GM18951 (cell line): ENCODE measurements at regions not wholly inside any gene's neighbourhood (a gene's known extent, or its start where the extent isn't known, plus 50 kb on each side); places are given as distances from the start of the nearest gene placed in this dataset.

Experiments used
- POLR2A ChIP-seq: IDR thresholded peaks from 4 replicates; pipeline ENCODE4 v1.6.1; 2011; ENCODE audit warnings: mild to moderate bottlenecking; ENCODE audit not compliant: insufficient read length, insufficient read depth; ENCODE audit errors: extremely low read depth
- in situ Hi-C: fragments of 300-500 bp; cut with MboI; formaldehyde crosslinking; loops from one replicate; pipeline ENCODE4 v1.12.0; 2022; ENCODE audit warnings: low sequenced_read_pairs, mixed read lengths, inconsistent platforms; ENCODE audit not compliant: unreplicated experiment

DNA sequence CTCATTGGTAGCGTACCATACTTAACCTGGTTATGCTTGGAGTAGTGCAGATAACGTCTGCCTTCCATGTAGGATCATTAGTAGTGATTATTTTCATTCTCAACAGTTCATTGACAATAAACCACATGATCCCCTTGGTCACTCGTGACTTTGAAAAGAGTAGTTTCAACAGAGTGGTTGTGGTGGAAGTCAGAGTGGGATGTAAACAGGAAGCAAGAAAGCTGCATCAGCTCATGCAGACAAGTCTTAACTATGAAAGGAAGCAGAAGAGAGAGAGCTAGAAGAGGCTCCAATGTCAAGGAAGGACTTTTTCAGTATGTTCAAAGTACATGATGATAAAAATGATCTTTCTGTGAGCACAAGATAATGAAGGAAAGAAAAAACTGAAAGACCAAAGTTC is 287.4 kb downstream of the MBD2 start:
- TF ChIP-seq POLR2A: no peak
- in situ Hi-C loops: no loop called here

DNA sequence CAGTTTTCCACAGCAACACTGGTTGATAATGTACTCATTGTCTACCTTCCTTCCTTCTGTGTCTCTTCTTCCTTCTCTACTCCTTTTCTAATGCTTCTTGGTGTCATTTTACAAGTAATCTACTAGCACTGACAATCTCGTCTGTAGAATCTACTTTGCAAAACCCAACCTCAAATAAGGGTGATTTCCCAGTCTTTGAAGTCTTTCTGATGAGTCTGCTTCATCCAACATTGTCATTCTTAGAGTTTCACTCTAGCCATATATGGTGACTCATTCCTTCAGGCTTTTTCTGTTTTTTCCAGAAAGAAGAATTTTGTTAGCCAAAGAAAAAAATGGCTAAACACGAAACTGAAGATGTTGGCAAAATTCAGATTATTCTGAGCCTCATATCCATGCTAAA is 288.7 kb downstream of the MBD2 start:
- in situ Hi-C loops: no loop called here

DNA sequence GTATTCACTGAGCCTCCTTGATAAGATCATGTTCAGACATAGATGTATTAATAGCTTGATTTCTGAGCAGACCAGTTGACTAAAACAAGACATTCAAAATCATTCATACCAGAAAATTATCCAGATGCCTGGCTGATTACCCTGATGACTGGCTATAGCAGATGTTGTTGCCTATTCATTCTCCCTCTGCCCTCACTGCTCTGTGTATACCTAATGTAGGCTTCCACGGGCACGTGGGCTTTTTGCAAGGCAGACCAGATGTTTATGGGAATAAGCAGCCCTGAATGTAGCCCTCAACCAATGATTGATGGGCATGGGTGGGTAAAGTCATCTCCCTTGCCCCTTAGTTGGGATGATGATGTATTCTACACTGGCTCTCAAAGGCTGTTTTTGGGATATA is 289.1 kb downstream of the MBD2 start:
- no peak for TF ChIP-seq POLR2A
- in situ Hi-C loops: no loop called here

More for the DNA sequence above, 288.7 kb downstream of the MBD2 start:
- TF ChIP-seq POLR2A: no peak

DNA sequence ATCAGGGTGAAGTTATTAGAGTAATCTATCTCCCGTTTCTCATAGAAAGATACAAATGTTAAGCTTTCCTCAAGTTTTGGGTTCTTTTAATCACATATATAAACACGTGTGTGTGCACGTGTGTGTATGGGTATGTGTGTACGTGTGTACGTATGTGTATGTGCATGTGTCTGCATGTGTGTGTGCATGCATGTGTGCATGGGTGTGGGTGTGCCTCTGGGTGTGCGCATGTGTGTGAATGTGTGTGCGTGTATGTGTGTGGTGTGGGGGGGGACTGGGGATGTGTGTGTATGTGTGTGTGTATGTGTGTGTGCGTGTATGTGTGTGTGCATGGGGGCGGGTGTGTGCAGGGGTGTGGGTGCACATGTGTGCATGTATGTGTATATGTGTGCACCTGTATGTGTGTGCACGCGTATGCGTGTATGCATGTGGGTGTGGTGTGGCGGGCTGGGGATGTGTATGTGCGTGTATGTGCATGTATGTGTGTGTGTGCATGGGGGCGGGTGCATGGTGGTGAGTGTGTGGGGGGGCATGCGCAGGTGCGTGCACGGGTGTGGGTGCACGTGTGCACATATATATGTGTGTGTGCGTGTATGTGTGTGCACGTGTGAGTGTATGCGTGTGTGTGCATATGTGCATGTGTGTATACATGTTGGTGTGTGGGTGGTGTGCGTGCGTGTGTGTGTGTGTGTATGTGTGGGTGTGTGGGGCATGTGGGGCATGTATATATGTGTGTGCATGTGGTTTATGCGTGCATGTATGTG is 304.0 kb downstream of the MBD2 start:
- in situ Hi-C loops: no loop called here
- TF ChIP-seq POLR2A: no peak

DNA sequence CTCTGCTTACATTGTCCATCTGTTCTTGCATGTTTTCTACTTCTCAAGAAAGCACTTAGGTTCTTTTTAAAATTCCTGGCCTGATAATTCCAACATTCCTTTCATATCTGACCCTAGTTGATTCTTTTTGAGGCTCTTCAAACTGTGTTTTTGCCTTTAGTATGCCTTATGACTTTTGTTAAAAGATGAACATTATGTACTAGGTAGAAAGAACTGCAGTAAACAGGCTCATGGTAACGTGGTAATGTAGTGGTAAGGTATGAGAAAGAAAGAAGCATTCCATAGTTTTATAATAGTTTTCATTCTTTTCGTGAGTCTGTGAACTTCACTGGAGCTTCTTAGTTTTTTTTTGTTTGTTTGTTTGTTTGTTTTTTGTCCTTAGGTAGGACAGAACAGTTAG is 306.4 kb downstream of the MBD2 start:
- in situ Hi-C loops: no loop called here

DNA sequence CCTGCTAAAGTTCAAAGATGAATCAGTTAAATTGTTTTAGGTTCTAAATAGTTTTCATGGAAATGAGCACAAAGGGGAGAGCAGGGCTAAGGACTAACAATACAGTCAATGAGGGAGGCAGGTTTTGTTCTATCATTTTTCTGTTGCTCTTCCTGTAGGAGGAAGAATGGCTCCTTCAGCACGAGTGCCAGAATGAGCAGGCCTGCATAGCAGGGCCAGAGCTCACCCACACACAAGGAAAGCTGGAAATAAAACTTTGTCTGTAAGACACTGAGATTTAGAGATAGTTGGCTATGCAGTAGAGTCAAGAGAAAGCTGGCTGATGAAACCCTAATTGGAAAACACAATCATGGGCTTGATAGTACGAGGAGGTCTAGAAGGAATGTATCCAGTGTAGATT is 313.3 kb downstream of the MBD2 start:
- no peak for TF ChIP-seq POLR2A
- in situ Hi-C loops: no loop called here

More for the DNA sequence above, 306.4 kb downstream of the MBD2 start:
- no peak for TF ChIP-seq POLR2A

DNA sequence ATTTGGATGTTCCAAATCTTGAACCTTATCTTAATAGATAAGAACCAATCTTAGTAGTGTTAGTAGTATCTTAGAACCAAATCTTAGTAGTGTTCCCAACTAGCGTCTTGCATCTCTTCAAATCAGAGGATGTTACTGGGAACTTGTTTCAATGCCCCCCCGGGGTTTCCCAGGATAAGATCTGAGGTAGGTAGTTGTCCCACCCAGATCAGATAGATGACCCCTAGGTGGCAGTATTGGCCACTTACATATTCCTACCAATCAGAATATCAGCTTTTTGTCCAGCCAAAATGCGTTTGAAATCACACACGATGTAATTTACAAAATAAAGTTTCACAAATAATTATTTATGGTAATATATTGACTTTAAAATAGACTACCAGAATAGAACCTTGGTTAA is 314.8 kb downstream of the MBD2 start:
- TF ChIP-seq POLR2A: no peak
- in situ Hi-C loops: no loop called here

DNA sequence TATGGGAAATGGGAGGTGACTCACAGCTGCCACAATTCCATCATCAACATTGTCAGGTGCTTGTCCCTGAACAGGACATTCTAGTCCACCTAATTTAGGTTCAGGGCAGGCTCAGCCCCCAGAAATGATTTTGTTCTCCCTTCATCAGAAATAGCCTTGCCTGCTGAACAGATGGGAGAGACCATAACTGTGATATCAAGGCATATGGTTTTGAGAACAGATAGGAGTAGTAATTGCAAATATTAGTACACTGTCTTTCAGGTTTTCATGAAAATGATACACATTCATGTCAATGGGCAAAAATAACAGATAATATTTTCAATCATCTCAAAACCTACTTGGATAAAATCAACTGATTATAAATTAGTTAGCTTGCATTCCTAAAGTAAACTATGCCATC is 316.5 kb downstream of the MBD2 start:
- in situ Hi-C loops: no loop called here
- TF ChIP-seq POLR2A: no peak

DNA sequence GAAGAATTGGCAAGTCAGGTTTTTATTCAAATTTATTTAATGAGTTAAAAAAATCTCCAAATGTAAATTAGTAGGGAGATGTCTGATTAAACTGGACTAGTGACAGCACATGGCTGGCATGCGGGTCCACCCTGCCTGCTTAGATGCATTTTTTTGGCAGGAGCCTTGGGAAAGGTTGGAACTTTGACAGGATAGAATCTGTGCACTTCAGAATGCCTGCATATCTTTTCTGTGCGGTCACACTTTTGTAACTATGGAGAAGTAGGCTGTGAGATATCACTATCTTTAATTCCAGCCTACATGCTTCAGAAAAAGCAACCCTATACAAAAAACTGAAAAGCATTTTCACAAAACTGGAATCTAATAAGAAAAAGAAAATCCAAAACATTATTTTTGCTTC is 317.8 kb downstream of the MBD2 start:
- no peak for TF ChIP-seq POLR2A
- in situ Hi-C loops: no loop called here

DNA sequence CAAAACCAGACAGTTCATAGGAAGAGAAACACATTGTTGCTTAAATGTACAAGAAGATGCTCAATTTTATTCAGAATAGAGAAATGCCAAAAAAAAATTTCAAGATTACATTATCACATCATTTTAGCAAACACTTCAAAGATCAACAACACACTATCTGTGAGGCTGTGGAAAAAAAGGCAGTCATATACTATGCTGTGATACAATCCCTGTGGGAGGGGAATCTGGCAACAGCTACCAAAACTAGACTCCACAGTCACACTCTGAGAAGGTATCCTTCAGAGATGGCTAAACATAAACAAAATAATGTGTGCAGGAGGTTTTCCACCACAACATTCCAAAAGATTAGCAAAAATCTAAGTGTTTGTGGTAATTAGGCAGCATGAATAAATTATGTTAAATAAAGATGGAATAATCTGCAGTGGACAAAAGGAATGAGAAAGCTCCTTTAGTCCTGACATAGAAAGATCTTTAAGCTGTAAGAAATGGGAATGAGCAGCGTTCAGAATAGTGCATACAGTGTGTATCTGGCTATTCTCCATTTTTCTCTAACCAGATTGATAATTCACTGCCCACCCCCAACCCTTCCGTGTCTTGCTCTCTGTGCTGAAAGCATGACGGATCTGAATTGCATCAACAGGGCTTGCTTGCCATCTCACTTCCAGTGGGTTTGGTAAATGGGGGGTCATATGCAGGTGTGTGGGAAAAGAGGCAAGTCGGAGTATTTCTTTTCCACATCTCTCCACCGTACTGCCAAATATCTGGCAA is 329.6 kb downstream of the MBD2 start:
- TF ChIP-seq POLR2A: no peak
- in situ Hi-C loops: no loop called here

DNA sequence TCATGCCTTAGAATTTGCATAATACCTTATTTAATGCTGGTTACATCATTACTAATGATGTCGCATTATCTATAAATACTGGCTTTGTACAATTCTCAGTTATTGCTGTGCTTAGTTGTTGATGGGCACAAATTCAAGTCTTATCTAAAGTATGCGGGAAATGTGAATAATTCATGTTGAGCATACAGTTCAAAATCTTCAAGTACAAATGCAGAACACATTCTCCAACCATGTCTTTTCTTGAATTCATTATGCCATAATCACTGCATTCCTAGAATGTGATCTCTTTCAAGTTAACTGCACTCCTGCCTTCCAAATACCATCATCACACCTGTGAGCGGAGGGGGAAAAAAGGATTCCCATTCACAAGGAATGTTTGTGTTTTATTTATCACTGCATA is 337.0 kb downstream of the MBD2 start:
- in situ Hi-C loops: no loop called here
- TF ChIP-seq POLR2A: no peak

DNA sequence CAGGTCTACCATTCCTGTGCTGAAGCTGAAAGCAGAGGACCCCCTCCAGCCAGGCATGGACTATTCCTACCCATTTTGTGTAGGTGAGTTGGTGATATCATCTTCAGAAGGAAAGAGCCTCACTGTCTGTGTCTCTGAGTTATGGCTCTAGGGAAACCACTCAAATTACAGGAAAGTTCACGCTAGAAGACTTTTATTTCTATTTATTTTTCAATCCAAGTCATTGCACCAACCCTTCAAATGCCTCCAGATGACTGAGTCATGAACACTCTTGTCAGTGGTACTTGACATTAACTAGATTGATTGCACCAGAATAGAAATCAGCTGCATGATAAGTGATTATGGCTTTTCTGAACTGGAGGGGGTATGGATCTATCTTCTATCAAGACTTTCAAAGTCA is 338.4 kb downstream of the MBD2 start:
- no peak for TF ChIP-seq POLR2A
- in situ Hi-C loops: no loop called here

DNA sequence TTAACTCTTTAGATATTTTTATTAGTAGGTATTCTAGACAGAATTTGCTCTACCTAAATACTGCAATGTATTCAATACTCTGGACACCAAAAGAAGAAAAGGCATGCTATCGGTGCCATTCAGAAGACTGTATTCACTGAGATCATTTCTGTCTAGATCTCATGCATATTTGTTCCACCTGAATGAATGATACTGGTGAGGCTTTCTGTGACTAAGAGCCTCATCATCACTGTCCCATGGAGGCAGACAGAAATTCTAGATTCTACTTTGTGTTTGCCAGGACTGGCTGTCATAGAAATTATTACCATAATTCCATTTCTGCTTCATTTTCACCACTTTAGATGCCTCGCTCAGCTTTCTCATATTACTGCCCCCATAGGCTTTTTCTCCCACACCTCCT is 340.7 kb downstream of the MBD2 start:
- in situ Hi-C loops: no loop called here
- no peak for TF ChIP-seq POLR2A

DNA sequence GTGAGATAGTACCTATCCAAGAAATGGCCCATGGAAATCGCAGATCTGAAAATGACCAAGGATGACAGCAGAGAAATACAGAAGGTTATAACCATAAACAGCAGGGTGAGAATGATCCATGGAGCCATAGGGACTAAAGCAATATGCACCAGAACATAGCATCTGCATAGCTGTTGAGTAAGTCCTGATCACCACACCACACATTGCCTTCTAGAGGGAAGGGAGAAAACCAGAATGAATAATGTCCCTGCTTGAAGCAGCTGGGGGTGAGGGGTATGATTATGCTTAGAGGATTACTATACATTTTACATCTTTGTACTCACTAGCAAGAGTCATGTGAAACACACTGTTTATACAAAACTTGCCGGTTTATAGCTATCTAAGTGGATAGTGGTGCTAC is 350.4 kb downstream of the MBD2 start:
- in situ Hi-C loops: no loop called here
- TF ChIP-seq POLR2A: no peak
